ENCODE measurements at regions not wholly inside any gene's neighbourhood (a gene's known extent, or its start where the extent isn't known, plus 50 kb on each side); places are given as distances from the start of the nearest gene placed in this dataset.

GRCh38 chr12:75872762-75873161 lies 158.8 kb downstream of the PHLDA1 start:
- TF ChIP-seq CTCF (conservative IDR thresholded peaks at IDR 0.05; ENCODE audit: low read length): no peak
- TF ChIP-seq EZH2phosphoT487 (IDR thresholded peaks at IDR 0.05; ENCODE audit: borderline replicate concordance): no peak

All from Loucy (cell line).